ENCODE measurements at regions not wholly inside any gene's neighbourhood (a gene's known extent, or its start where the extent isn't known, plus 50 kb on each side); places are given as distances from the start of the nearest gene placed in this dataset.

GRCh38 chr1:96095849-96096612, 625.6 kb upstream of the PTBP2 start (continued):
- no peak for TF ChIP-seq BCL11A (IDR thresholded peaks at IDR 0.05; ENCODE audit: low read depth in 2 of 2, low read length in 2 of 2)

Data from H1 (cell line).